Right lobe of liver (tissue), 4 donors: ENCODE measurements at regions not wholly inside any gene's neighbourhood (a gene's known extent, or its start where the extent isn't known, plus 50 kb on each side); places are given as distances from the start of the nearest gene placed in this dataset.

Experiments
- CTCF ChIP-seq, 4 donors: fragments of 200-600 bp in 3 of 4; fragments of 450-650 bp in 1 of 4; IDR thresholded peaks; one replicate each; pipeline versions ENCODE4 v1.5.1 to v1.8.0; 2016 to 2022; ENCODE audit warnings: antibody characterized with exemption in 4 of 4, mild to moderate bottlenecking in 2 of 4
- POLR2A ChIP-seq: fragments of 450-650 bp; IDR thresholded peaks from one replicate; pipeline ENCODE4 v1.6.1; 2017; ENCODE audit warnings: antibody characterized with exemption, mild to moderate bottlenecking
- donor health status: DM: no; HTN: no; CAD: no.
- donor health status: DM: no; HTN: no; CAD: no.
- donor health status: DM: no; HTN: yes; CAD: no.

- no peak for TF ChIP-seq CTCF (IDR thresholded peaks at IDR 0.05)
- no peak for TF ChIP-seq POLR2A
These were observed 175.9 kb downstream of the VGLL3 start for GRCh38 chr3:86814918-86815655.
